Gastrocnemius medialis (tissue), 4 donors: ENCODE measurements at regions not wholly inside any gene's neighbourhood (a gene's known extent, or its start where the extent isn't known, plus 50 kb on each side); places are given as distances from the start of the nearest gene placed in this dataset.

Experiments used
- ATAC-seq, 2 donors: fragments of 150-250 bp; one replicate each; pipeline ENCODE4 v1.9.1; 2016
- DNase-seq, 2 donors: peaks; one replicate each; pipeline ENCODE4 v3.0.0-alpha.2; 2019
- H3K27ac ChIP-seq, 4 donors: fragments of 200-600 bp; sonication (generic); 1 replicate in 1 of 4; 2 replicates in 3 of 4; pipeline ENCODE4 v1.5.1; 2016 to 2018; ENCODE audit warnings: mild to moderate bottlenecking in 2 of 4, moderate library complexity in 1 of 4
- H3K27me3 ChIP-seq, 3 donors: fragments of 200-600 bp; sonication (generic) in 2 of 3; 1 replicate in 1 of 3; 2 replicates in 2 of 3; pipeline versions ENCODE4 v1.5.1 to v1.6.0; 2016 to 2019; ENCODE audit warnings: mild to moderate bottlenecking in 1 of 3, moderate library complexity in 1 of 3
- H3K36me3 ChIP-seq, 2 donors: fragments of 200-600 bp; sonication (generic) in 1 of 2; one replicate each; pipeline ENCODE4 v1.5.1; 2017 to 2018
- H3K4me1 ChIP-seq, 2 donors: fragments of 200-600 bp; sonication (generic) in 1 of 2; one replicate each; pipeline ENCODE4 v1.5.1; 2016 to 2017; ENCODE audit warnings: mild to moderate bottlenecking in 2 of 2
- H3K4me3 ChIP-seq, 4 donors: fragments of 200-600 bp; sonication (generic) in 3 of 4; 1 replicate in 1 of 4; 2 replicates in 3 of 4; pipeline ENCODE4 v1.5.1; 2016 to 2019; ENCODE audit warnings: mild to moderate bottlenecking in 2 of 4
- H3K9me3 ChIP-seq, 3 donors: fragments of 200-600 bp; sonication (generic) in 2 of 3; 1 replicate in 1 of 3; 2 replicates in 2 of 3; pipeline ENCODE4 v1.5.1; 2016 to 2019
- CTCF ChIP-seq, 5 experiments: fragments of 450-650 bp in 3 of 5; fragments of 200-600 bp in 2 of 5; sonication (generic) in 2 of 5; IDR thresholded peaks in 4 of 5; conservative IDR thresholded peaks in 1 of 5; 1 replicate in 4 of 5; 2 replicates in 1 of 5; pipeline ENCODE4 v1.5.1; 2016 to 2019; ENCODE audit warnings: antibody characterized with exemption in 5 of 5, mild to moderate bottlenecking in 3 of 5, moderate library complexity in 3 of 5
- POLR2A ChIP-seq, 2 donors: fragments of 450-650 bp; IDR thresholded peaks; one replicate each; pipeline ENCODE4 v1.6.1; 2017; ENCODE audit warnings: antibody characterized with exemption in 2 of 2, mild to moderate bottlenecking in 2 of 2, moderate library complexity in 2 of 2
- in situ Hi-C, 4 donors: fragments of 200-750 bp; cut with MboI; loops; one replicate each; pipeline versions ENCODE4 v1.15.0 to v1.8.0; 2017; ENCODE audit warnings: low sequenced_read_pairs in 4 of 4
- intact Hi-C: fragments of 100-400 bp; cut with DNase I; formaldehyde crosslinking; loops from one replicate; pipeline ENCODE4 v1.15.1; 2023; ENCODE audit warnings: low total_unique reads

- intact Hi-C loops = no loop called here
Observed at GRCh38 chr13:80101040-80101439, 239.9 kb downstream of the SPRY2 start.

GRCh38 chr13:80100636-80101035 lies 240.3 kb downstream of the SPRY2 start:
- H3K4me1 ChIP-seq = no peaks in the 10 kb centered on the region
- in situ Hi-C loops = no loop called here
- TF ChIP-seq POLR2A (IDR thresholded peaks at IDR 0.05) = no peak
- no peak for TF ChIP-seq CTCF (IDR thresholded peaks at IDR 0.05 in 4 of 5, conservative IDR thresholded peaks at IDR 0.05 in 1 of 5)

More at GRCh38 chr13:80101040-80101439, 239.9 kb downstream of the SPRY2 start:
- no peaks in the 10 kb centered on the region for H3K4me1 ChIP-seq
- no peaks in the 10 kb centered on the region for H3K27me3 ChIP-seq
- no peaks in the 10 kb centered on the region for H3K9me3 ChIP-seq
- H3K27ac ChIP-seq = no peak overlapping the region
- TF ChIP-seq POLR2A (IDR thresholded peaks at IDR 0.05) = no peak
- no peaks in the 10 kb centered on the region for H3K36me3 ChIP-seq
- no peak for DNase-seq
- no peak for ATAC-seq
- in situ Hi-C loops = no loop called here
- no peak overlapping the region for H3K4me3 ChIP-seq

GRCh38 chr13:80097561-80097960 lies 243.4 kb downstream of the SPRY2 start:
- no peak for ATAC-seq
- in situ Hi-C loops (no loop called here), intact Hi-C loops (no loop called here)
- no peak overlapping the region for H3K4me3 ChIP-seq
- H3K4me1 ChIP-seq = no peaks in the 10 kb centered on the region
- TF ChIP-seq POLR2A (IDR thresholded peaks at IDR 0.05) = no peak
- TF ChIP-seq CTCF (IDR thresholded peaks at IDR 0.05 in 4 of 5, conservative IDR thresholded peaks at IDR 0.05 in 1 of 5) = no peak
- no peak for DNase-seq
- H3K36me3 ChIP-seq = no peaks in the 10 kb centered on the region
- no peak overlapping the region for H3K27ac ChIP-seq
- no peaks in the 10 kb centered on the region for H3K9me3 ChIP-seq
- no peaks in the 10 kb centered on the region for H3K27me3 ChIP-seq

More at GRCh38 chr13:80100636-80101035, 240.3 kb downstream of the SPRY2 start:
- intact Hi-C loops = no loop called here
- no peak overlapping the region for H3K4me3 ChIP-seq
- no peak overlapping the region for H3K27ac ChIP-seq
- no peaks in the 10 kb centered on the region for H3K27me3 ChIP-seq
- no peaks in the 10 kb centered on the region for H3K9me3 ChIP-seq
- H3K36me3 ChIP-seq = no peaks in the 10 kb centered on the region
- DNase-seq (no peak), ATAC-seq (no peak)

- no peak overlapping the region for H3K27ac ChIP-seq
- intact Hi-C loops = no loop called here
Observed at GRCh38 chr13:80096383-80096782, 244.5 kb downstream of the SPRY2 start.

GRCh38 chr13:80094526-80094925 lies 246.4 kb downstream of the SPRY2 start:
- Histone ChIP-seq H3K9me3 (no peaks in the 10 kb centered on the region), H3K27me3 (no peaks in the 10 kb centered on the region), H3K4me1 (no peaks in the 10 kb centered on the region), H3K4me3 (no peak overlapping the region), H3K36me3 (no peaks in the 10 kb centered on the region), H3K27ac (no peak overlapping the region)
- DNase-seq (no peak), ATAC-seq (no peak)
- TF ChIP-seq CTCF (IDR thresholded peaks at IDR 0.05 in 4 of 5, conservative IDR thresholded peaks at IDR 0.05 in 1 of 5) (no peak), POLR2A (IDR thresholded peaks at IDR 0.05) (no peak)
- intact Hi-C loops (no loop called here), in situ Hi-C loops (no loop called here)

More at GRCh38 chr13:80096383-80096782, 244.5 kb downstream of the SPRY2 start:
- no peaks in the 10 kb centered on the region for H3K9me3 ChIP-seq
- H3K27me3 ChIP-seq = no peaks in the 10 kb centered on the region
- no peak for DNase-seq
- TF ChIP-seq CTCF (IDR thresholded peaks at IDR 0.05 in 4 of 5, conservative IDR thresholded peaks at IDR 0.05 in 1 of 5) (no peak), POLR2A (IDR thresholded peaks at IDR 0.05) (no peak)
- in situ Hi-C loops = no loop called here
- H3K4me1 ChIP-seq = no peaks in the 10 kb centered on the region
- ATAC-seq = no peak
- H3K36me3 ChIP-seq = no peaks in the 10 kb centered on the region
- H3K4me3 ChIP-seq = no peak overlapping the region
